ENCODE measurements at regions not wholly inside any gene's neighbourhood (a gene's known extent, or its start where the extent isn't known, plus 50 kb on each side); places are given as distances from the start of the nearest gene placed in this dataset.

DNA sequence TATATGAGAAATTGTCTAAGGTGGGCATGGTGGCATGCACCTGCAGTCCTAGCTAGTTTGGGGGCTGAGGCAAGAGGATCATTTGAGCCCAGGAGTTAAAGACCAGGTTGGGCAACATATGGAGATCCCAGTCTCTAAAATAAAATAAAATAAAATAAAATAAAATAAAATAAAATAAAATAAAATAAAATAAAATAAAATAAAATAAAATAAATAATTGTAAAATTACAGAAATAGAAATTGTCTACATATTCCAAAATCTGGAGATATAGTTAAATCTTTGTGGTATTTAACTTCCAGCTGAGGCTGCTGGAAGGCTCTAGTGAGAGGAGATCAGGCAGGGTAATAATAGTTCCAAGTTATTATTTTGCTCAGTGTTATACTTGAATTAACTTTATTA is 1432.1 kb upstream of the CDH2 start:
- TF ChIP-seq CTCF (optimal IDR thresholded peaks at IDR 0.05 in 1 of 3, IDR thresholded peaks at IDR 0.05 in 1 of 3, conservative IDR thresholded peaks at IDR 0.05 in 1 of 3; ENCODE audit: extremely low read depth in 1 of 3, insufficient read depth in 2 of 3, low read length in 3 of 3), result no peak
- no peak for TF ChIP-seq EZH2 (IDR thresholded peaks at IDR 0.05; ENCODE audit: low read length)

Data from keratinocyte (primary cell).